Sigmoid colon (tissue), 6 donors: ENCODE measurements at regions not wholly inside any gene's neighbourhood (a gene's known extent, or its start where the extent isn't known, plus 50 kb on each side); places are given as distances from the start of the nearest gene placed in this dataset.

ENCODE experiments used
- DNase-seq: peaks from one replicate; pipeline ENCODE4 v3.0.0-alpha.2; 2019
- H3K27ac ChIP-seq, 4 donors: fragments of 200-600 bp; sonication (generic); one replicate each; pipeline ENCODE4 v1.5.1; 2016 to 2019; ENCODE audit warnings: mild to moderate bottlenecking in 1 of 4
- H3K27me3 ChIP-seq, 3 donors: fragments of 200-600 bp; sonication (generic); one replicate each; pipeline ENCODE4 v1.5.1; 2019; ENCODE audit warnings: mild to moderate bottlenecking in 1 of 3
- H3K36me3 ChIP-seq, 4 donors: fragments of 200-600 bp; sonication (generic); one replicate each; pipeline ENCODE4 v1.5.1; 2016 to 2019
- H3K4me1 ChIP-seq, 4 donors: fragments of 200-600 bp; sonication (generic); one replicate each; pipeline ENCODE4 v1.5.1; 2017 to 2019
- H3K4me3 ChIP-seq, 4 donors: fragments of 200-600 bp; sonication (generic); one replicate each; pipeline ENCODE4 v1.5.1; 2017 to 2019; ENCODE audit warnings: mild to moderate bottlenecking in 2 of 4, moderate library complexity in 1 of 4
- H3K9me3 ChIP-seq, 4 donors: fragments of 200-600 bp in 3 of 4; sonication (generic) in 3 of 4; one replicate each; pipeline versions ENCODE4 v1.5.1 to v1.6.1; 2013 to 2019
- CTCF ChIP-seq, 4 experiments: fragments of 450-650 bp in 3 of 4; fragments of 200-600 bp in 1 of 4; IDR thresholded peaks; one replicate each; pipeline ENCODE4 v1.5.1; 2016 to 2019; ENCODE audit warnings: antibody characterized with exemption in 4 of 4, mild to moderate bottlenecking in 3 of 4, moderate library complexity in 2 of 4
- EP300 ChIP-seq, 4 donors: sonication (generic); formaldehyde crosslinking; IDR thresholded peaks; one replicate each; pipeline ENCODE4 v1.6.1; 2017; ENCODE audit warnings: antibody characterized with exemption in 4 of 4
- POLR2A ChIP-seq, 2 donors: fragments of 450-650 bp; IDR thresholded peaks; one replicate each; pipeline ENCODE4 v1.6.1; 2016; ENCODE audit warnings: antibody characterized with exemption in 2 of 2, mild to moderate bottlenecking in 2 of 2, moderate library complexity in 2 of 2
- POLR2AphosphoS5 ChIP-seq, 4 donors: sonication (generic); formaldehyde crosslinking; IDR thresholded peaks; one replicate each; pipeline ENCODE4 v1.6.1; 2017; ENCODE audit warnings: antibody characterized with exemption in 4 of 4
- WGBS, 2 donors: extraction: QIAGEN DNeasy Blood & Tissue Kit; methylation state at CpG; one replicate each; pipeline ENCODE4 v1.1.7; 2013; 5-methylcytosine and 5-hydroxymethylcytosine counted together
- intact Hi-C: fragments of 100-400 bp; cut with DNase I; formaldehyde crosslinking; loops from one replicate; pipeline ENCODE4 v1.15.1; 2023
- donor health status: healthy with polysubstance abuse.
- donor health status: healthy.

GRCh38 chr13:34608331-34608730, 333.7 kb upstream of the NBEA start:
- DNase-seq = no peak
- H3K27ac ChIP-seq = no peak overlapping the region
- peaks cover 0 to 2% (median 0%) of the 10 kb centered on the region in 4 donors for H3K9me3 ChIP-seq
- TF ChIP-seq POLR2AphosphoS5 (IDR thresholded peaks at IDR 0.05) (no peak), CTCF (IDR thresholded peaks at IDR 0.05) (no peak), POLR2A (IDR thresholded peaks at IDR 0.05) (no peak)
- no peak overlapping the region for H3K4me3 ChIP-seq
- intact Hi-C loops = no loop called here
- no peaks in the 10 kb centered on the region for H3K27me3 ChIP-seq
- WGBS, 2 donors = 85 to 87% methylated on average over 3 of the region's 3 CpGs
- no peaks in the 10 kb centered on the region for H3K36me3 ChIP-seq
- H3K4me1 ChIP-seq = peaks cover 0 to 17% (median 5%) of the 10 kb centered on the region in 4 donors

DNA sequence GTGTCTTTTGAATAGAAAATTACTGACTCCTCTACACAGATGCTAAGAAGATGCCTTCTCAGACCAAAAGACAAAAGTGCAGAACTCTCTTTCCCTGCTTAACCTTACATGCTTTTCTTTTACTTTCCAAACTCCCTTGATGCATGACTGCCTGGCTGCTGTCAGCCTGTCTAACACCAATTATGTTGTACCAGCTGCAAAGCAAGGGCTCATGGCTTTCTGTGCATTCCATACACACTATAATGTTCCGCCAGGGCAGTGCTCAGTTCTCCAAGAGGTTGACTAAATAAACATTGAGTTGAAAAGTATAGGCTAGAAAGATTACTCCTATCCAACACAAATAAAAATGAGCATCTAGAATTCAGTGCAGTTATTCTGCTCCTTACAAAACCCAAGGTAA, 330.4 kb upstream of the NBEA start:
- Histone ChIP-seq H3K9me3 (peaks cover 0 to 2% (median 0%) of the 10 kb centered on the region in 4 donors), H3K27ac (no peak overlapping the region), H3K27me3 (no peaks in the 10 kb centered on the region), H3K36me3 (no peaks in the 10 kb centered on the region), H3K4me1 (peaks cover 0 to 17% (median 5%) of the 10 kb centered on the region in 4 donors), H3K4me3 (no peak overlapping the region)
- WGBS, 2 donors = 93 to 100% methylated on average over 1 of the region's 1 CpG
- TF ChIP-seq CTCF (IDR thresholded peaks at IDR 0.05) (no peak), EP300 (IDR thresholded peaks at IDR 0.05) (no peak), POLR2A (IDR thresholded peaks at IDR 0.05) (no peak), POLR2AphosphoS5 (IDR thresholded peaks at IDR 0.05) (no peak)
- intact Hi-C loops = no loop called here
- DNase-seq = no peak

- no peak overlapping the region for H3K4me3 ChIP-seq
- WGBS, 2 donors = 78 to 88% methylated on average over 7 of the region's 7 CpGs
- H3K36me3 ChIP-seq = no peaks in the 10 kb centered on the region
- H3K4me1 ChIP-seq = peaks cover 0 to 10% (median 7%) of the 10 kb centered on the region in 4 donors
- DNase-seq = no peak
- TF ChIP-seq POLR2A (IDR thresholded peaks at IDR 0.05) (no peak), POLR2AphosphoS5 (IDR thresholded peaks at IDR 0.05) (no peak), EP300 (IDR thresholded peaks at IDR 0.05) (no peak), CTCF (IDR thresholded peaks at IDR 0.05) (no peak)
- intact Hi-C loops = no loop called here
- H3K27ac ChIP-seq = peak overlapping the region in 1 of 4 donors; percentile 4
- H3K27me3 ChIP-seq = no peaks in the 10 kb centered on the region
- H3K9me3 ChIP-seq = peaks cover 0 to 1% (median 0%) of the 10 kb centered on the region in 4 donors
Measured at GRCh38 chr13:34617473-34618083, 324.5 kb upstream of the NBEA start.

DNA sequence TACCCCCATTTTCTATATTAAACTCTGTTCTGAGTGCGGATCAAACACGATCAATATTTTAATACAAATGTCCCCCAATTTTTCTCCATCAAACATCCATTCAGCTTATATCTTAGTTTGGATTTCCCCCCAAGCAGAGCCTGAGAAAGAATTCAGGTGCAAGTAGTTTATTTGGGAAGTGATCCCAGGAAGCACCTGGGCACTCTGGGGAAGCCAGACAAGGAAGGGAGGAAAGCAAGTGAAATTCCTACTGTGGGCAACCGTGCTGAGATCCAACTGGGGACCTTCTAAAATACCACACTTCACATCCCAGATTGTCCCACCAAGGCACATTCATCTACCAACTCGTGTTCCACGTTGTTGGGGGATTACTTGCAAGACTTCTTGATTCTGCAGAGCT, 323.4 kb upstream of the NBEA start:
- no peak for DNase-seq
- intact Hi-C loops = no loop called here
- no peak for TF ChIP-seq CTCF (IDR thresholded peaks at IDR 0.05)
- no peak for TF ChIP-seq POLR2AphosphoS5 (IDR thresholded peaks at IDR 0.05)
- no peak for TF ChIP-seq POLR2A (IDR thresholded peaks at IDR 0.05)
- TF ChIP-seq EP300 (IDR thresholded peaks at IDR 0.05) = no peak
- H3K27ac ChIP-seq = no peak overlapping the region
- H3K9me3 ChIP-seq = no peaks in the 10 kb centered on the region
- no peaks in the 10 kb centered on the region for H3K36me3 ChIP-seq
- peaks cover 0 to 10% (median 7%) of the 10 kb centered on the region in 4 donors for H3K4me1 ChIP-seq
- 72 to 84% methylated on average over 5 of the region's 5 CpGs for WGBS, 2 donors
- H3K4me3 ChIP-seq = no peak overlapping the region
- no peaks in the 10 kb centered on the region for H3K27me3 ChIP-seq

DNA sequence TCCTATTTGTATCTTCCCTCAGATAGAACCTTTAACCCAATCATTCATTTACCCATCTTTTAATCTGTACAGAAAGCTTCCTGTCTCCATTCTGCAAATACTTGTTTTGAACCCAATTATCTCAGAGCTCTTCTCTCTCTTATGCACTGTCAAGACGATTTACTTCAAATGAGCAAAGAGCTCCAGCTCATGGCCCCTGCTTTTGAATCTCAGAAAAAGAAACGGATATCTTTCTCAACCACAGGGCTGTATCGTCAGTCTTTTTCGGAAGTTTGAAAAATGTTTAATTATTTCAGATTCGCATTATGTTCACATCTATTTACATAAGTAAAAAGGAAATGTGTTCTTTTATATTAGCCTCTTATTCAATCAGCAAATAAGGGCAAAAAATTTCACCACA, 322.7 kb upstream of the NBEA start:
- no peaks in the 10 kb centered on the region for H3K9me3 ChIP-seq
- H3K4me1 ChIP-seq = peaks cover 0 to 10% (median 7%) of the 10 kb centered on the region in 4 donors
- H3K27me3 ChIP-seq = no peaks in the 10 kb centered on the region
- 88 to 92% methylated on average over 5 of the region's 5 CpGs for WGBS, 2 donors
- no peak overlapping the region for H3K4me3 ChIP-seq
- no peak overlapping the region for H3K27ac ChIP-seq
- H3K36me3 ChIP-seq = no peaks in the 10 kb centered on the region
- intact Hi-C loops = no loop called here
- DNase-seq = no peak
- TF ChIP-seq EP300 (IDR thresholded peaks at IDR 0.05) = no peak
